GM12875 (cell line): ENCODE measurements at regions not wholly inside any gene's neighbourhood (a gene's known extent, or its start where the extent isn't known, plus 50 kb on each side); places are given as distances from the start of the nearest gene placed in this dataset.
"Not testable (repeated sequence)": the region's sequence is repeated elsewhere in the genome, so short reads cannot be mapped to it uniquely, and the experiment has no call there.

Experiments
- H3K4me3 ChIP-seq: one replicate; pipeline ENCODE4 v1.5.1; 2011; ENCODE audit warnings: low read depth, low read length, control low read depth
- TF ChIP-seq, protein P1 (sequence below): IDR thresholded peaks from 2 replicates; pipeline ENCODE4 v1.5.1; 2011; ENCODE audit warnings: low read depth, mild to moderate bottlenecking, control low read depth, inconsistent platforms, low read length, moderate library complexity, borderline replicate concordance; ENCODE audit not compliant: insufficient read depth

DNA sequence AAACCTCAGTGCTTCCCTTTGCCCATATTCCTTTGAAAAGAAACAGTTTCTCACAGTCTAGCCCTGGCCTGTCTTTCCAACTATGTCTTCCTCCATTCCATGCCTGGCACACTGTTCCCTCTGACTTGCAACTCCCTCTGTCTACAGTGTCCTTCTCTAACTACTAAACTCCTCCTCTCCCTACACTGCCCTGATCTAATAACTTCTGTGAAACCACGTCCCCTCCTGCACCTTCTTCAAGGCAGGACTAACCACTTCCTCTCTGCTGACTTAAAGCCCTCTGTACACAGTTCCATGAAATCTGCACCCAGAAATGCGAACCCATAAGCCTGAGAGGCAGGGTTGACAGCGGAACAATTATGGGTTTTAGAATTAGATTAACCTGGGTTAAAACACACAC lies 62.2 kb upstream of the ATP1B1 start:
- H3K4me3 ChIP-seq = no peak overlapping the region
- TF ChIP-seq, protein P1, sequence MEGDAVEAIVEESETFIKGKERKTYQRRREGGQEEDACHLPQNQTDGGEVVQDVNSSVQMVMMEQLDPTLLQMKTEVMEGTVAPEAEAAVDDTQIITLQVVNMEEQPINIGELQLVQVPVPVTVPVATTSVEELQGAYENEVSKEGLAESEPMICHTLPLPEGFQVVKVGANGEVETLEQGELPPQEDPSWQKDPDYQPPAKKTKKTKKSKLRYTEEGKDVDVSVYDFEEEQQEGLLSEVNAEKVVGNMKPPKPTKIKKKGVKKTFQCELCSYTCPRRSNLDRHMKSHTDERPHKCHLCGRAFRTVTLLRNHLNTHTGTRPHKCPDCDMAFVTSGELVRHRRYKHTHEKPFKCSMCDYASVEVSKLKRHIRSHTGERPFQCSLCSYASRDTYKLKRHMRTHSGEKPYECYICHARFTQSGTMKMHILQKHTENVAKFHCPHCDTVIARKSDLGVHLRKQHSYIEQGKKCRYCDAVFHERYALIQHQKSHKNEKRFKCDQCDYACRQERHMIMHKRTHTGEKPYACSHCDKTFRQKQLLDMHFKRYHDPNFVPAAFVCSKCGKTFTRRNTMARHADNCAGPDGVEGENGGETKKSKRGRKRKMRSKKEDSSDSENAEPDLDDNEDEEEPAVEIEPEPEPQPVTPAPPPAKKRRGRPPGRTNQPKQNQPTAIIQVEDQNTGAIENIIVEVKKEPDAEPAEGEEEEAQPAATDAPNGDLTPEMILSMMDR = no peak

DNA sequence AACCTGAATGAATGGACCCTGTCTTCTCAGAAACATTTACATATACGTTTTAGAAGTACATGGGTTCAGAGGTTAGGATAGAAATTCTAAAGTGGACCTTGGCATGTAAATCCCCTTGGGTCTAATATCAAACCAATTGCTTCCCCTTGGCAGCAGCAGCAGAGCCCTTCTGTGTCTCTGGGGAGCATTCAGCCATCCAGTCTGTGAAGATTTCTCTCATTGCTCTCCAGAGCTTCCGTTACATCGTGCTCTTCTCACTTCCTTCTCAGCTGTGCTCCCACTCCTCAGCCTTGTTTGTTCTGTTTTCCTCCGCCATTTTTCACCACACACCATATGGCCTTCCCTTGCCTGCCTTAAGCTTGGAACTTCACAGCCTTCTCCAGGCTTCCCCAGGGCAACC lies 61.5 kb upstream of the ATP1B1 start:
- H3K4me3 ChIP-seq = no peak overlapping the region
- TF ChIP-seq, protein P1 = no peak

DNA sequence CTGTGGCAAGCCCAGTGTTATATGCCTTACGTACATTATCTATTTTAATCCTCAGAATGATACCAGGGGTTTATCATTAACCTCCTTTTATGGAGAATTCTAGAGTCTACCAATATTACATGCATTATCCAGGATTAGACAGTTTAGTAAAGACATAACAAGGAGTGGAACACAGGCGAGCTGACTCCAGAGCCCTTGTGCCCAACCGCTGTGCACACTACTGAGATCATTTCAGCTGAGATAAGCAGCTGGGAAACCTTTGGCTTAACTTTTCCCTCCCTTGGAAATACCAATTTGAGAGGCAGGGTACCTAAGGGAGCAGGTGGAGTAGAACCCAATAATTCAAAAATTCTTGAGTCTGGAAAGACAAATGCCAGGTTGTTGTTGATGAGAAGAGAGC lies 59.8 kb upstream of the ATP1B1 start:
- TF ChIP-seq, protein P1 = no peak

DNA sequence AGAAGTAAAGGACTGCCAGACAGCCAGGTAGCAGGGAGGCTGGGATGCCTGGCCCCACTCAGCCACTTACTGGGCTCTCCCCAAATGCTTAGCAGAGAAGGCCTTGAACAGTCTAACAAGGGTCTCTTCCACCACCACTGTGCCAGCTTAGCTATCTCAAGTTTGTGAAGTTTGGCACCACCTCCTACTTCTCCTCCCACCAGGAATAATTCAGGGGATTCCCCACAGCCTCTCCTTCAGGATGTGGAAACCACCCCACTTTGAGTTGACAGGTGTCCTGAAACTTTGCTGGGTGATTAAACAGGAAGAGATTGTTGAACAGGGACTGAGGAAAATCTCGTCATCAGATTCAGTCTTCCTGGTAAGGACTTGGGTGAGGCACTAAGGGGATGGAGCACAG lies 59.4 kb upstream of the ATP1B1 start:
- no peak overlapping the region for H3K4me3 ChIP-seq
- TF ChIP-seq, protein P1 = no peak

More for the DNA sequence above, 59.8 kb upstream of the ATP1B1 start:
- no peak overlapping the region for H3K4me3 ChIP-seq

DNA sequence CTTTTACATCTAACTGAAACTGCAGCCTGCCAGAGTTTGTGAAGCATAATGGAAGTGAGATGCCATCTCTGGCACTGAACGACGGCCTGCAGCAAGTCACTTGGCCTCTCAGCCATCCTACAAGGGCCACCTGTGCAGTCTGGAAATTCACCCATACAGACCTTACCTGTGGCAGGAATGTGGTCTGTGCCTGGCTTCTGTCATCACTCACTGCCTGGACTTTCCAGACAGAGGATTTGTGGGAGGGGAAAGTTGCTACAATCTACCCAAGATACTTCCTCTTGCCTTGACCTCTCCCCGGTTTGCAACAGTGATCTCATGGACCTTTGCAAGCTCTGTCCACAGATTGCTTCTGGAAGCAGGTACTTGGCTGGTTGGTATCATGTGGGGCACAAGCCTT lies 58.4 kb upstream of the ATP1B1 start:
- H3K4me3 ChIP-seq = no peak overlapping the region
- TF ChIP-seq, protein P1 = no peak

DNA sequence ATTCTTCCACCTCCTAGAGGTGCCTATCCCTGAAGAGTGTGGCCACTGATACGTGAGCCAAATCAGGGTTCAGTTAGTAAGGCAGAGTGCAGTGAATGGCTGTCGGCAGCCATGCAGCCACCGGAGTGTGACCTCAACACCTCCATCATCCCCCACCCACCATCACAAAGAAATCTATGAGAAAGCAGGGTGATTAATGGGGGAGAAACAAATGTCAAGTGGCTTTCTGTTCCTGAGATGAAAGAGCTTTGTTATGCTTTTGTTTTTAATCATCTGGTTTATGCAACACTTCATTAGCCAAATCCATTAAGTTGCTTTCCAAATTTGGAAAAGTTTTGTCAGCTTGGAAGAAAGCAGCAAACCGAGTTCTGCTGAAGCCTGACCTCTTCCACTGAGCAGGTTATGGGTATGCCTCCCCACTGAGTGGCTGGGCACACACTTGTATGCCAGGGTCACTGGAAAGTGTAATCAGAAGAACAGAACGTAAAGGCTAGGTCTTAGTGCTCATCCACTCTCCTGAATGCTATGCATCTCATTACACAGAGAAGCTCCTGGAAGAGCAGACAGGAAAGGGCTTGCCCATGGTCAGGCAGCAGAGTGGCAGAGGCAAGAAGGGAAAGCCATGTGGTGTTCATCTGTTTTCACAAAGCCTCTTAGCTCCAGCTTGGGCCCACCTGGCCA lies 57.1 kb upstream of the ATP1B1 start:
- TF ChIP-seq, protein P1 = no peak
- H3K4me3 ChIP-seq = no peak overlapping the region

DNA sequence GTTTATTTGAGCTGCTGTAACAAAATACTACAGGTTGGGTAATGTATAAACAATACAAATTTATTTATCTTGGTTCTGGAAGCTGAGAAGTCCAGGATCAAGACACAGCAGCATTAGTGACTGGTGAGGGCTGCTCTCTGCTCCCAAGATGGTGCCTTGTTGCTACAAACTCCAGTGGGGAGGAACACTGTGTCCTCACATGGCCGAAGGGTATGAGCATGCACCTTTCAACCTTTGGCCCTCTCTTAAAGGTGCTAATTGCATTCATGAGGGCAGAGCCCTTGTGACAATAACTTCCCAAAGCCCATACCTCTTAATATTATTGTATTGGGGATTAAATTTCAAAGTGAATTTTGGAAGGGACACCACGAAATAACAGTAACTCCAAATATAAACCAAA lies 55.3 kb upstream of the ATP1B1 start:
- TF ChIP-seq, protein P1 = no peak
- H3K4me3 ChIP-seq = no peak overlapping the region

DNA sequence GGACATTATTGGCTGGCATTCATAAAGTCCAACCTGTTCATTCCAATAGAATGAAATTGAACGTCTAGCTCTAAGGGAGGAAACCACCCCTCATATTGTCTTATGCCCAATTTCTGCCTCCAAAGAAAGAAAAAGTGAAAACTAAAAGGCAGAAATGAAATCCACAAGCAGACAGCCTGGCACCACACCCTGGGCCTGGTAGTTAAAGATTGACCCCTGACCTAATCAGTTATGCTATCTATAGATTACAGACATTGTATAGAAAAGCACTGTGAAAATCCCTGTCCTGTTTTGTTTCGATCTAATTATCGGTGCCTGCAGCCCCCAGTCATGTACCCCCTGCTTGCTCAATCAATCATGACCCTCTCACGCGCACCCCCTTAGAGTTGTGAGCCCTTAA lies 54.3 kb upstream of the ATP1B1 start:
- H3K4me3 ChIP-seq = not testable (repeated sequence)
